Endometrium (tissue), 2 donors: ENCODE measurements at regions not wholly inside any gene's neighbourhood (a gene's known extent, or its start where the extent isn't known, plus 50 kb on each side); places are given as distances from the start of the nearest gene placed in this dataset.

Source experiments
- FAIRE-seq: peaks from 2 replicates; lab custom pipeline; 2012; peaks lifted over from hg19 to GRCh38; lab: Jason Lieb, UNC
- donor health status: control.
- donor health status: control.

GRCh38 chr2:8511868-8512612 lies 169.8 kb upstream of the ID2 start:
- FAIRE-seq = no peak

- FAIRE-seq = no peak
Measured at GRCh38 chr2:8513601-8514273, 168.1 kb upstream of the ID2 start.

DNA sequence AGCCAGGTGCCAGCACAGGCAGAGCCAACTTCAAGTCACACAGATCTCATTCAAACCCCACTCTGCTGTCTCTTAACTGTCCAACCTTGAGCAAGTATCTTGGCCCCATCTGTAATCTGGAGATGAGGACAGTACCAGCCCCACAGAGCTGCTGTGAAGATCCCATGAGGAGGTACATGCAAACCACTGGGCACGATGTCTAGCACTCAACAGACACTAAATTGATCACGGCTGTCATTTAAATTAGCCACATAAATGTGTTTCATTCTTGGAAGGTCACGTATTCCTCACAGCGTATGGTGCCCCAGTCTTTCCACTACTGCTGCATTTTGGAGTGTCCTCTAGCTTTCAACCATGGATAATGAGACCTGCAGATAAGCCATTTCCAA lies 167.6 kb upstream of the ID2 start:
- FAIRE-seq = no peak

DNA sequence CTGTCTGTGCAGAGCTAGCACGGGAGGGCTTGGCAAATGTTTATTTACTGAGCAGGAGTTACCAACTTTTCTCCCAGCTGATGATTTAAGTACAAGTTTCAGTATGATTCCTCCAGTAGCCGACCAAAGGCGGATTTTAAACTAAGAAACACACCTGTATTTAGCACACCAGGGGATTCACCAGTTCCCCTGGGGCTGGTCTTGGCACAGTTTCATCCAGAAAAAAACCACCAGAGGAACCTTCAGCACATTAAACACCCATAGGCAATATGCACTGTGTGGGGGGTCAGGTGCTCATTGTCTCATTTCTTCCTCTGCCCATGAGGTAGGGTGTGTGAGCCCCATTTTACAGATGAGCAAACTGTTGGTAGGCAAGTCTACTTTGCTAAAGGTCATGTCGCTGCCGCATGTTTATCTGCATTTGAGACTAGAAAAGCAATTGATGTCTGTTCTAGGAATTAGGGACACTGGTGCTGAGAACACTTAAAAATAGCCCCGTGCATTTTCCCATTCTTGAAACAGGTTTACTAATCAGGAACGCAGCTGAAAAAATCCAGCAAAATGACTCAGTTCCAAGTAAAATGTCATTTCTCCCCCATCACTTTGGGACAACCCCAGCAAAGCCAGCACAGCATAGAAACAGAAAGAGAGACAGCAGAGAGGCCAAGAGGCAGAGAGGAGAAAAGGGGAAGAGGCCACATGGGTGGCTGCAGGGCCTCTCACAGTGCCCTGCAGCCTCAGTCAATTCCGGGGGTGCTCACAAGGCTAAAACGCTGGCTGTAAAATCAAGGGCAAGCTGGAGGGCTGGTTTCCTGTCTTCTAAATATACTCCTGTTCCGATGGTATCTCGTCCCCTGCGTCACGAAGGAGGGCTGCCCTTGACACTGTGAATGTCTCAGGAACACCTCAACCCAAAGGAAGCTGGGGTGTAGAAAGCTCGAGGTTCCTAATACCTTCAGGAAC lies 166.8 kb upstream of the ID2 start:
- no peak for FAIRE-seq

- FAIRE-seq = no peak
Measured at GRCh38 chr2:8515864-8516533, 165.9 kb upstream of the ID2 start.

DNA sequence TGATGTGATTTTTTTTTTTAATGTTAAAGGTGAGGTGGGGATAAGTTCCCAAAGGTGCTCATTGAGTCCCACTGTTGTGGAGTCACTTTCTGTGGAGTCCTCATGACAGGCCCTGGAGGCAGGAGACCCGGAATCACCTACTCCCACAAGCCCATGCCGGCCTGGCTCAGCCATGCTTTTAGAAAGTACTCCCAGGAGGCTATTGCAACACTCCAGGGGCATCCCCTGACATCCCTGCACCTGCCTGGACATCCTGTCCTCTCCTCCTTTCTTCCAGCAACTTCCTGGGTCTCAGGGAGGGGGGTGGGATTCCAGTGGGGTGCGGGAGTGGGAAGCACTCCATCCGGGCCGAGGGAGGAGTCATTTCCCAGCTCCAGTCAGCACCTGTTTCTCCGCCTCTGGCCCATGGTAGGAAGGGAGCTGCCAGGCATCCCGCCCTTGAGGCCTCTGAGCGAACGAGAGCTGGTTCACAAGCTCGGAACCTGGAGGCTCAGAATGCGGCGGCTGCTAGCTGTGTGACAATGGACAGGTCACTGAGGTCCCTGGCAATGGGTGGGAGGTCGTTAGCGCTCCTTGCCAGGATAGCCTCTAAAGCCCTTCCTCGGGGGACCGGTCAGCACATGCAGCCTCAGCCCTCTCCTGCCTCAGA lies 163.9 kb upstream of the ID2 start:
- FAIRE-seq = no peak

GRCh38 chr2:8518979-8519668 lies 162.7 kb upstream of the ID2 start:
- FAIRE-seq = no peak

DNA sequence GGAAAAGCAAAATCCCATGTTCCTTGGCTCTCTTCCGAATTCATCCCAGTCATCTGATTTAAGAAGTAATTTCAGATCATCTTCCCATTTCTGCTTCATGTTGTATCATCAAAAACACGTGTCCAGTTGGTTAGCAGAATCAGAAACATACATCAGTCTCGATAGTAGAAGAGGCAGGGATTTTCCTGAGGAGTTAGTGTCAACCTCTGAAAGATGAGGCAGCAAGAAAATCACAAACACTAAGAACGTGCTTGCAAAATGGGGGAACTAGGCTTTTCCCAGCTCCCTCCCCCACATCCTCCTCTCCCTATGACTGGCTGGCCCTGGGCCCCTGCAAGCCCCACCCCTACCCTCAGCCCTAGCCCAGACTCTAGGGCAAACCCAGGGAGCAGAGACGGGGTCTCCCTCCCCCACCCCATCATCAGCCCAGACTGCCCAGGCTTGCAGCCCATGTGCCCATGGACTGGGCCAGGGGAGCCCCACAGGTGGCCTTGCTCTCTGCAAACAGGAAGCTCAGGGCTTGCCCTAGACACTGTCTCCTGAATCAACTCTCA lies 161.0 kb upstream of the ID2 start:
- no peak for FAIRE-seq

DNA sequence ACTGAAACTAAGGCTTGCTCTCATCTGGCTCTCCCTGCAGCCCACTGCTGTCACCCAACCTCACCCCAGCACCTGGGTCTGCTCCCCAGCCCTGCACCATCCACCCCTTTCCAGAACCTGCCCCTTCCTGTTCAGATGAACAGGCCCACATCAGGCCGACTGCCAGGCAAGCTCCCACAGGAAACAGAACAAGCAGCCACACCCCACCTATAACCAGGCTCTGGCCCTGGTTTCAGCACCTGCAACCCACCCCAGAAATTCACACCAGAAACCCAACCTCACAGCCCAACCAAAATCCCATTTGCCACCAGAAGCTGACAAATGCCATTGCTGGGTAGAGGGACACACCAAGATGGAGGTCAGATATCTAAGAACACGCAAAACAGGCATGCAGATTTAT lies 159.2 kb upstream of the ID2 start:
- FAIRE-seq = no peak

GRCh38 chr2:8524388-8524787 lies 157.5 kb upstream of the ID2 start:
- no peak for FAIRE-seq

- FAIRE-seq = no peak
Measured at GRCh38 chr2:8524823-8525222, 157.0 kb upstream of the ID2 start.

DNA sequence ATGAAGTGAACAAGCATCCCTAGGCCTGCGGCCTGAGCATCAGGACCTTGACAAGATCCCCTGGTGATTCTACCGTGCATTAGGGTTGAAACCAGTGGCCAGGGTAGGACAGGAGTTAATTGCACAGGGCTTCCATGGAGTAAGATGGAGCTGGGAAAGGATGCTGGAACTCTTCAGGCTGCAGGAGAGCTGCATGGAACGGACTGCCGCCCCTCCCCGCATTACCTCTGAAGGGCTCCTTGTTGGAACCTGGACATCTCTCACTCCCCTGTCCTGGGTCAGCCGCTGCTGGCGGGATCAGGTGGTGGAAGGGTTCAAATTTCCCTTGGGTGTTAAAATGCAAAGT lies 156.6 kb upstream of the ID2 start:
- no peak for FAIRE-seq

DNA sequence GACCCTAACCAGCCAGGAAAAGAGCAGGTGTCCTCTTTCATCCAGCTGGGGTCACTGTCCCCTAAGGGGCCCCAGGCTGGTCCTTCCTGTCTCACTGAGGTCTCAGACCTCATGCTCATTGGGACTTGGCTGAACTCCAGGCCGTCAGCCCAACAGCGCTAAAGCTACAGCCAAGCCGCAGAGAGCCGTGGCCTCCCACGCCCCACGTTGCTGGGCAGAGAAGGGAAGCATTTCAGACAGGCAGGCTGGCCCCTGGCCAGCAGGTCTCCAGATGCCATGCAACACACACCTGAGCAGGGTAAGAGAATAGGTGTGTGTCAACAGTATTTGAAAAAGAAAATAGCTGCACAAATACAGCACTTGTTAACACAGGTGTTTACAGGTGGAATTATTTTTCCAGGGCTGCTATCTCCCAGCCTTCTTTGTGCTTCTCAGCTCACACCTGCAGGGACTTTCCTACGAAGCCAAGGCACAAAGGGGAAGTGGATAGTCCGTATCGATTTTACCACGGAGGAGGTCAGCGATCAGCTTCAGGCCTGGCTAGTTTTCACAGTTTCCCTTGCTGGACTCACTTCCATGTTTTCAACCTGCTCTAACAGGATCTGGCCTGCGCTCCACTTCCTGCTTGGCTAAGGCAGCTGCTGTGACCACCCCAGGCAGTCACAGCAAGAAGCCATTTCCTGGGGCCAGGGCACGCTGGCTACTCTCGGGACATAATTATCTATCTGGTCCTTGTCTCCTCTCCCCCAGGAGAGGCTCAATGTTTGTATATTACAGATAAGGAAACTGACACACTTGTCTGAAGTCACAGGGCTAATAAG lies 156.1 kb upstream of the ID2 start:
- FAIRE-seq = no peak

- no peak for FAIRE-seq
Measured at GRCh38 chr2:8526403-8526696, 155.5 kb upstream of the ID2 start.

DNA sequence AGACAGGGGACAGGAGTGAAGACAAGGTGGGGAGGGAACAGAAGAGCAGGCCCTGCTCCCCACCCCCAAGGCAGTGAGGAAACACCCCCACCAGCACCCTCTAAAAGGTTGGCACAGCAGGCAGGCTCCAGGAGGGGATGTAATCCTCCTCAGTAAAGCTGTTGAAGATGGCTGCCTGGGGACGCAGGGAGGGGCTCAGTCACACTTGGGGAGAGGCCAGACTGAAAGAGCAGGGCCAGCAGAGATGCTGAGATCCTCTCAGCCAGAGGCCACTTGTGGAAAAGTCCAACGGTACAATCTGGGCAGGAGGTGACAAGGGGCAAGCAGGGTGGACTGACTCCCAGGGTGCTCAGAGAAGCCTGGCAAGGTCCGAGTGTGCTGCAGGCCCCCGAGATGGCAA lies 154.8 kb upstream of the ID2 start:
- no peak for FAIRE-seq

DNA sequence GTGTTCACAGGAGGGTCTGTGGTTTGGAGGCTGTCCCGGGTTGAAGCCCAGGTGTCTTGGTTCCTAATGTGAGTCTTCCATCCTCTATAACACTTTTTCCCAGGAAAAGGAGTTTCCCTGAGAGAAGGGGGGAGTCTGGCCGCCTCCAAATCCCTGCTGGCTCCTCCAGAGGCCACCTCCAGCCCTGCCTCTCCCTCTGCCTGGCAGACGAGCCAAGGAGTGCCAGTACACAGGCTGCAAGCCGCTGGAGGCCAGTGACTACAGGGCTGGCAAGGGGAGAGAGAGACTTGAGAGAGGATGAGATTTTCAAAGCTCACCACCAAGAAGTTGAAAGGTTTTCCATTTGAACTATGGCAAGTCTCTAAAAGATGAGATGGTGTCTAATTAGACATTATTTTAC lies 154.2 kb upstream of the ID2 start:
- no peak for FAIRE-seq

DNA sequence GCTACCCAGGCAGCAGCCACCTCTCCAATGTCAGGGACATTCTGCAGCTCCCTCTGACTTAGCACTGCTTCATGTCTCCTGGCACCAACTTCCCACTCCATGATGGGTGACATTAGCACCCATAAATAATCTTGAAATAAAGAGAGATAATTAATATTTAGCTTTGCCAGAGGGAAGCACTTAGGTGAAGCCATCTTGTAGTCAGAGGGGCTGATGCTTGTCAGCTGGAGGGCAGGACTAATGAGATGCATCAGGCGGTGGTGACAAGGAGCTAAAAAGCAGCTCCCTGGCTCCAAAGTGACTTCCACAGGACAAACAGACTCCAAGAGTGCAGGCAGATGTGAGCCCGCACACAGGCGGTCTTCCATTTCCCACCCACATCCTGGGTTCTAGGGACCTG lies 153.0 kb upstream of the ID2 start:
- FAIRE-seq = no peak

DNA sequence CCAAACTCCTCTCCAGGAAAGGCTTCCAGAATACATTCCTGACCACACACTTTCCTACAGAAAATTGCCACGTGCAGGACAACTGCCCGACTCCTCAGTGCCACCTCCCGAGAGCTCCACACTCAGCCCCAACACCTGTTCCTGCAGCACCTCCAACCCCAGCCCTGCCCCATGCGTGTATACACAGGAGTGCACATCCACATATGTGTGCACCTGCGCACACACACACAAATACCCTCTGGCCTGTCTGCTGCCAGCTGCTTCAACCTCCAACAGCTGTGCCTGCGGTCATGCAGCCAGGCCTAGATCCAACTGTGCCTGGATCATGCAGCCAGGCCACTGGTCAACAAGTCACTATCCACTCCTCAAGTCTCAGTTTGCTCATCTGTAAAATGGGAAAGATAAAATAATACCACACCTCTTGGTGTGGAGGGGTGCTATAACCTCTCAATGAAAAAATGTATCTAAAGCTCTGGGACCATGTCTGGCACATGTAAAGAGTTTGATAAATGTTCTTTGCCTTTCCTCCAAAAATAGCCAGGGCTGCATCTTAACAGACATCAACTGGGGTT lies 152.1 kb upstream of the ID2 start:
- FAIRE-seq = no peak

- no peak for FAIRE-seq
Measured at GRCh38 chr2:8531481-8531880, 150.4 kb upstream of the ID2 start.

- no peak for FAIRE-seq
Measured at GRCh38 chr2:8532438-8532837, 149.4 kb upstream of the ID2 start.
